ENCODE measurements at regions not wholly inside any gene's neighbourhood (a gene's known extent, or its start where the extent isn't known, plus 50 kb on each side); places are given as distances from the start of the nearest gene placed in this dataset.

DNA sequence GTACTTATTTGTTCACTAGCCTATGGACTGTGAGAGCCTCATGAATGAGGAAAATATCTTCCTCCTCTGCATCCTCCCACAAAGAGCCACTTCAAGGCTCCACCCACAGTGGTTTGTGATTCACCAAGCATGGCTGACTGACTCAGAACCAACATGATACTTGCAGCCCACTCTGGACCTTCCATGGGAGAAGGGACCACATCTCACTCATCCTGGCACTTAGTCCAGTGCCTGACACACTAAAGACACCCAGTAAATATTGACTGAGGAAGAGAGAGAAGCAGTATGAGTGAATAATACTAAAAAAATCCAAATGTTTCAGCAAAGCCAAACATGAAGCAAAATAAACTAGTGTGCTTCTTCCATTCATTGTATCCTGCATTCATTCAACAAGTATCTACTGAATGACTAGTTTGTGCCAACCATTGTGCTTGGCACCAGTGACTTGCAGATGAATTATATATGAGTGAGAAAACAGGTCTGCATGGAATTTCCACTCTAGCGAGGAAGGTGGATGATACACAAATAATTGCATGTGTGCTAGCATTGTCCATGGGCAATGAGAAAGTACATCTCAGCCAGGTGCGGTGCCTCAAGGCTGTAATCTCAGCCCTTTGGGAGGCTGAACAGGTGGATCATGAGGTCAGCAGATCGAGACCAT is 54.9 kb upstream of the BLID start:
- intact Hi-C loops (cut with DNase I; ENCODE audit: low total_unique reads), result no loop called here
- no peak overlapping the region for H3K4me3 ChIP-seq
- 90 to 97% methylated on average over 3 of the region's 3 CpGs for WGBS, 2 donors
- no peak overlapping the region for H3K27ac ChIP-seq
- no peaks in the 10 kb centered on the region for H3K4me1 ChIP-seq
- H3K36me3 ChIP-seq (ENCODE audit: low read depth, missing control alignments), result no peaks in the 10 kb centered on the region
- TF ChIP-seq POLR2A (IDR thresholded peaks at IDR 0.05), result no peak
- TF ChIP-seq, protein P1, sequence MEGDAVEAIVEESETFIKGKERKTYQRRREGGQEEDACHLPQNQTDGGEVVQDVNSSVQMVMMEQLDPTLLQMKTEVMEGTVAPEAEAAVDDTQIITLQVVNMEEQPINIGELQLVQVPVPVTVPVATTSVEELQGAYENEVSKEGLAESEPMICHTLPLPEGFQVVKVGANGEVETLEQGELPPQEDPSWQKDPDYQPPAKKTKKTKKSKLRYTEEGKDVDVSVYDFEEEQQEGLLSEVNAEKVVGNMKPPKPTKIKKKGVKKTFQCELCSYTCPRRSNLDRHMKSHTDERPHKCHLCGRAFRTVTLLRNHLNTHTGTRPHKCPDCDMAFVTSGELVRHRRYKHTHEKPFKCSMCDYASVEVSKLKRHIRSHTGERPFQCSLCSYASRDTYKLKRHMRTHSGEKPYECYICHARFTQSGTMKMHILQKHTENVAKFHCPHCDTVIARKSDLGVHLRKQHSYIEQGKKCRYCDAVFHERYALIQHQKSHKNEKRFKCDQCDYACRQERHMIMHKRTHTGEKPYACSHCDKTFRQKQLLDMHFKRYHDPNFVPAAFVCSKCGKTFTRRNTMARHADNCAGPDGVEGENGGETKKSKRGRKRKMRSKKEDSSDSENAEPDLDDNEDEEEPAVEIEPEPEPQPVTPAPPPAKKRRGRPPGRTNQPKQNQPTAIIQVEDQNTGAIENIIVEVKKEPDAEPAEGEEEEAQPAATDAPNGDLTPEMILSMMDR (IDR thresholded peaks at IDR 0.05), result no peak
- no peaks in the 10 kb centered on the region for H3K9me3 ChIP-seq
- DNase-seq, result no peak
- H3K27me3 ChIP-seq, result no peaks in the 10 kb centered on the region

DNA sequence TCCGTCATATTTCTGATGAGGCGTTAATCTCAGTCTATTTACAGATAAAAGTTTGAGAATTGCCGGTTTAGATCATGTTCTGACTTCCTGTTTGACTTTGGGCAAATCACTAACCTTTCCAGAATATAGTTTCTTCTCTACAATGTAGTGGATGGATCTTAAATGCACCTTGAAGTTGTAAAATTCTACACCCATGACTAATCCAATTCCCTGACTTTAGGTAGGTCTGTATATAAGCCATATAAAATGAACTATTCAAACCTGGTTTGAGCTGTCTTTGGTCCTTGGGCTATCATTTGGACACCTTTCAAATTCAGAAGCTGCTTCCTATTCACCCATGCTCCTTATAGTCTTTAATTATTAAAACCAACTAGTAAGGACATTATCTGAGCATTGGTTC is 52.2 kb upstream of the BLID start:
- no peaks in the 10 kb centered on the region for H3K36me3 ChIP-seq (ENCODE audit: low read depth, missing control alignments)
- 91 to 93% methylated on average over 3 of the region's 3 CpGs for WGBS, 2 donors
- no peak overlapping the region for H3K27ac ChIP-seq
- TF ChIP-seq, protein P1 (IDR thresholded peaks at IDR 0.05), result no peak
- TF ChIP-seq POLR2A (IDR thresholded peaks at IDR 0.05), result no peak
- no peaks in the 10 kb centered on the region for H3K4me1 ChIP-seq
- no peak for DNase-seq
- H3K4me3 ChIP-seq, result no peak overlapping the region
- intact Hi-C loops (cut with DNase I; ENCODE audit: low total_unique reads), result no loop called here
- no peaks in the 10 kb centered on the region for H3K27me3 ChIP-seq
- H3K9me3 ChIP-seq, result no peaks in the 10 kb centered on the region

DNA sequence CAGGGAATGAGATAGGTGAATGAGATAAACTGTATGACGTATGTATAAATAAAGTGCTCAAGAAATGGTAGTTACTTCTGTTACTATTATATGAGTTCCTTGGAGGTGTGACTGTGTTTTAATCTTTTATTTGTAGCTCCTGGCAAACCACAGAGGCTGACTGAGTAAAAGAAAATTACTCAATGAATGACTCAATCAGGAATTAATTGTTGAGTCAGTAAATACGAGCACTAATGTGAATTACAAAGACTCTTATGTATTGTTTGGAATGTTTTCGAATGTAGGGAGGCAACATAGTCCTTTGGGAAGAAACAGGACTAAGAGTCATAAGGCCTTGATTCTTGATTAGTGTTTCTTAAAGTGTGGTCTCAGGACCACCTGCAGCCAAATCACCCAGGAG is 51.1 kb upstream of the BLID start:
- 79 to 85% methylated on average over 3 of the region's 3 CpGs for WGBS, 2 donors
- Histone ChIP-seq H3K4me1 (no peaks in the 10 kb centered on the region), H3K4me3 (no peak overlapping the region), H3K27me3 (no peaks in the 10 kb centered on the region), H3K36me3 (ENCODE audit: low read depth, missing control alignments) (no peaks in the 10 kb centered on the region), H3K27ac (no peak overlapping the region), H3K9me3 (no peaks in the 10 kb centered on the region)
- intact Hi-C loops (cut with DNase I; ENCODE audit: low total_unique reads), result no loop called here
- DNase-seq, result no peak
- TF ChIP-seq, protein P1 (IDR thresholded peaks at IDR 0.05), result no peak
- no peak for TF ChIP-seq POLR2A (IDR thresholded peaks at IDR 0.05)

DNA sequence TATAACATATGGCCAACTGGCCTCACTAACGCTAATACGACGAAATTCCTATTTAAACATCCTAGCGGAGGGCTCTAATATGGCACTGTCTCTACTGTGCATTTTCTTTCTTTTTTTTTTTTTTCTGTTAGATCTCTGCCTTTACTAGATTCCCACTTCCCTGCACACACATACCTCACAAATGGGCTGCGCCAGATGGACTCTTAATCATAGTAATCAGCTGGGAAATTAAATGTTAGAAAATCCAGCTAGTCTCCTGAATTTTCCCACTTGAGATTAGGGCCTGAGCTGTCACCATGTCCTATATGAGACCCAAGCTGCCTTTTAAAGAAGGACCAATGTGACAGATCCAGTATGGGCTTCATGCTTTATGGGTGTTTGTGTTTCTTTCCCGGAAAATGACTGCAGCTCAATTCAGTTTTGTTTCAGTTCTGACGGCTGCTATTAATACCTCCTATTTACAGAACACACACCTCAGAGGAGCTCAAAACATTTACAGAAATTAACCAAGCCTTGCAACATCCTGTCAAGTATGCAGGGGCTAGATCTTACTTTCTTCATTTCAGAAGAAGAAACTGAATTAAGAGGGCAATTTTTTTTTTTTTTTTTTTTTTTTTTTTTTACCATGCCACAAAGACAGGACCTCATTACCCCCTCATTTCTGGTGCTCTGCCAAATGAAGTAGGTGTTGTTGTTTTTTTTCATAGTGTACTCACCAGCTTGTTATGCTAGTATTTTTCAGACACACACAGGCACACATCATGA is 49.8 kb upstream of the BLID start:
- no peak for DNase-seq
- TF ChIP-seq, protein P1 (IDR thresholded peaks at IDR 0.05), result no peak
- TF ChIP-seq POLR2A (IDR thresholded peaks at IDR 0.05), result no peak
- Histone ChIP-seq H3K9me3 (no peaks in the 10 kb centered on the region), H3K27ac (no peak overlapping the region), H3K36me3 (ENCODE audit: low read depth, missing control alignments) (no peaks in the 10 kb centered on the region), H3K27me3 (no peaks in the 10 kb centered on the region), H3K4me3 (no peak overlapping the region), H3K4me1 (peaks cover 6% of the 10 kb centered on the region)
- intact Hi-C loops (cut with DNase I; ENCODE audit: low total_unique reads), result no loop called here
- 72 to 90% methylated on average over 7 of the region's 7 CpGs for WGBS, 2 donors

Small RNA genes lying in the stretch of these regions (small RNA-seq; reads per million reads assigned to genes)
- gene RNU4ATAC10P, result 0 reads per million in 2 donors
- 0 reads per million in 2 donors for gene RNU4ATAC5P
- 0 reads per million in 2 donors for gene RNU6-592P

Measured in testis (tissue), 2 donors.